HG02678 (cell line): ENCODE measurements at regions not wholly inside any gene's neighbourhood (a gene's known extent, or its start where the extent isn't known, plus 50 kb on each side); places are given as distances from the start of the nearest gene placed in this dataset.

Experiments
- ATAC-seq: cut with Tn5 transposase; IDR thresholded peaks from one replicate; pipeline ENCODE4 v1.9.1; 2021; ENCODE audit warnings: mild to moderate bottlenecking, moderate library complexity; ENCODE audit not compliant: unreplicated experiment

DNA sequence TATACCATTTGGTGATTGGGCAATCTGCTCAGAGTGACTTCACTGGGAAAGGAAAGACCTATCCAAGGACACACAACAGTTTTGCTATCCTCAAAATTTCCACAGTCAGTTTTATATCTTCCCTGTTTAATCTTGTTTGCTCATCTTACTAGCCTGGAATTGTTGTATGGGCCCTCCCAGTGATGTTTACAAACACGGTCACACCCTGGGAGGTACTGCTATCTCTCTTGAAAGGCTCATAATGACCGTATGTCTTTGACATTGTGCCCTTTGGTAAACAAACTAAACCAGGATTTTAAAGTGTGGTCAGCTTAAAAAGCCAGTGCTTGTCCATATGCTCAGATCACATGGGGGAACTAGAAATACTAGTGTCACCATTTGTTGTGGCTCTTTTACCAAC, 277.0 kb downstream of the CDH2 start:
- no peak for ATAC-seq

DNA sequence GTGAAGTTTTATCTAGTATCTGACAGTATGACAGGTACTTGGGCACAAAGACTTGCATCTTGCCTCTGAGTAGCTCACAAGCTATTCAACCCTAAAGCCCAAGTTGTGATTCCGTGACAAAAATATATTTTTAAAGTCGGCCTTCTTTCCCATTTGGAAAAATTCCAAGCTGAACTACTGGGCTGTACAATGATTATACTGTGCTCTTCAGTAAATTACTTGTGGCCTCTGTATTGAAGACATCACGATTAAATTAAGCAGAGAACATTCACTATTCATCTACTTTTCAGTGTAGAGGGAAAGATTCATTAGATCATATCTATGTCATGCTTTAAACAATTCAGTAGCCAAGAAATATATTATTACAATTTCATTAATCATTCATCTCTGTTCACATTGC, 282.2 kb downstream of the CDH2 start:
- no peak for ATAC-seq

GRCh38 chr18:27887711-27888495, 289.0 kb downstream of the CDH2 start:
- no peak for ATAC-seq

GRCh38 chr18:27887287-27887686, 289.6 kb downstream of the CDH2 start:
- no peak for ATAC-seq

GRCh38 chr18:27879540-27879939, 297.4 kb downstream of the CDH2 start:
- ATAC-seq, result no peak

- ATAC-seq, result no peak
These were observed 305.2 kb downstream of the CDH2 start for GRCh38 chr18:27871726-27872125.

- no peak for ATAC-seq
These were observed 307.2 kb downstream of the CDH2 start for GRCh38 chr18:27869735-27870134.

DNA sequence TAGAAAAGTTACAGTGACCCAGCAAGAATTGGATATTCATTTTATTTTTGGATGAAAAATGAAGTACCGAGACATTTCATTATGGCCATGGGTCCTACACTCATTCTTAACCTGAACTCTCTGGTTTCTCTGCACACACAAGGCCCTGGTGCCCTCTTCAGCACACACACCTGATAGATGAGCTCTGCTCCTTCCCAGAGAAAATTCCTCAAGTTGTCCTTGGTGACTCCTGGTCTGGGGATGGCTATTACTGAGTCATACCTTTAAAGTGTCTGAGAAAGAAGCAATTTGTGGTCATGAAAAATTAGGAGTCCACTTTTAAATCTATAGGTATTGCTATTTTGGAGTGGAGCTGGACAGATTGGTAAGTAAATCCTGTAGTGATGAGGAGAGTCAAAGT, 311.5 kb downstream of the CDH2 start:
- no peak for ATAC-seq

GRCh38 chr18:27863780-27864430, 313.0 kb downstream of the CDH2 start:
- ATAC-seq, result no peak

GRCh38 chr18:27862041-27862682, 314.8 kb downstream of the CDH2 start:
- no peak for ATAC-seq

DNA sequence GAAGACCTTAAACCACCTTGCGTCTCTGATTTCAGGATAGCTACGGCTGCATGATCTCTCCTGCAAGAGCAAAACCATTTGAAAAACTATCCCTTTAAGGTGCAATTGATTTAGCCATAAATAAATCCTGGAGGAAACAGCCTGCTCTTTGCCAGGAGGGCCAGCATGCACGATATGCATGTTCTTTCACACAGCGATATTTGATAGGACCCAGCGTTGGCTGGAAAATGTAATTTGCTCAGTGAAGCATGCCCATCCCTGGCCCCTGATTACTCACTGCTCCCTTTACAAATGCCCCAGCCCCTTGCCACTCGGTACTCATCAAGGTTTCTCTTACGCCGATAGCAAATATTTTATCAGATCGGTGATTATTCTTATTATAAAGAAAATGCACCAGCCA, 315.4 kb downstream of the CDH2 start:
- no peak for ATAC-seq

- no peak for ATAC-seq
These were observed 316.2 kb downstream of the CDH2 start for GRCh38 chr18:27860701-27861107.

DNA sequence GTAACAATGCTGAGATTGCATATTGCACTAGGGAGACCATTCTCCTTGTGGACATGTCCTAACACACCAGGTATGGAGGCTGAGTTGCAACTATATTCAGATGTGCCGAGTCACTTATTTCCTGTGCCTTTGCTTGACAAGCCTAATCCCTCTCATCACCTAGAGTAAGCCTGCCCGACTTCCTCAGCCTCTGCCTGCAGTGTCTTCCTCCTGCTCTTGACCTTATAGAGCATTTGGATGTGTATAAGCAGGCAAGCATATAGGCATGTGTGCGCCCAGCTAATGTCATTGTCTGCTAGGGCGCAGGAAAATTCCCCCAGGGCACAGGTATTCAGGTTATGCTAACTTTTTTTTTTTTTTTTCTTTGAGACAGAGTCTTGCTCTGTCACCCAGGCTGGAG, 316.9 kb downstream of the CDH2 start:
- ATAC-seq, result no peak

GRCh38 chr18:27856820-27857219, 320.1 kb downstream of the CDH2 start:
- no peak for ATAC-seq

DNA sequence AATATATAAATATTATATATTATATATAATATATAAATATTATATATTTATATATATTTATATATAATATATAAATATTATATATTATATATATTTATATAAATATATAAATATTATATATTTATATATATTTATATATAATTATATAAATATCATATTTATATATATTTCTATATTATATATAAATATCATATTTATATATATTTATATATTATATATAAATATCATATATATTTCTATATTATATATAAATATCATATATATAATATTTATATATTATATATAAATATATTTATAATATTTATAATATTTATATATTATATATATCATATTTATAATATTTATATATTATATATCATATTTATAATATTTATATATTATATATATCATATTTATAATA, 321.4 kb downstream of the CDH2 start:
- no peak for ATAC-seq

DNA sequence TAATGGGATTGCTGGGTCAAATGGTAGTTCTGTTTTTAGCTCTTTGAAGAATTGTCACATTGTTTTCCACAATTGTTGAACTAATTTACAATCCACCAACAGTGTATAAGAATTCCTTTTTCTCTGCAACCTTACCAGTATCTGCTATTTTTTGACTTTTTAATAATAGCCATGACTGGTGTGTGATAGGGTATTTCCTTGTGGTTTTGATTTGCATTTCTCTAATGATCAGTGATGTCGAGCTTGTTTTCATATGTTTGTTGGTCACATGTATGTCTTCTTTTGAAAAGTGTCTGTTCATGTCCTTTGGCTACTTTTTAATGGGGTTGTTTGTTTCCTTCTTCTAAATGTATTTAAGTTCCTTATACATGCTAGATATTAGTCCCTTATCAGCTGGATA, 322.3 kb downstream of the CDH2 start:
- no peak for ATAC-seq

- no peak for ATAC-seq
These were observed 328.6 kb downstream of the CDH2 start for GRCh38 chr18:27848336-27848735.

DNA sequence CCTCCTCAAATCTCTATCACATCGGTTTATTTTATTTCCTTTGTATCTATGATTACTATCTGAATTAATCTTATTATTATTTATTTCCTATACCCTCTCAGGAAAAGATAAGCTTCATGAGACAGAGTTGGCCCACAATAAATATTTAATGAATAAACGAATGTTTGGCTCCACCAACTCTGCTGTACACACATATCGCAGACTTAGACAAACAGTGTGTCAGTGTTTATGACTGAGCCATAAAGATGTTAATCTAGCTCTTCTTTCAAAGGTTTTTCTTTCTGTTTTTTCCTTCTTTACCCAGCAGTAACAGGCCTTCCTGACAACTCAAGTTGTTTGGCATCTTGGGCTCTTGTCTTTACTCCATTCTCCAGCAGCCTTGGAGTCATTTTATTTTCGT, 329.5 kb downstream of the CDH2 start:
- ATAC-seq, result no peak

DNA sequence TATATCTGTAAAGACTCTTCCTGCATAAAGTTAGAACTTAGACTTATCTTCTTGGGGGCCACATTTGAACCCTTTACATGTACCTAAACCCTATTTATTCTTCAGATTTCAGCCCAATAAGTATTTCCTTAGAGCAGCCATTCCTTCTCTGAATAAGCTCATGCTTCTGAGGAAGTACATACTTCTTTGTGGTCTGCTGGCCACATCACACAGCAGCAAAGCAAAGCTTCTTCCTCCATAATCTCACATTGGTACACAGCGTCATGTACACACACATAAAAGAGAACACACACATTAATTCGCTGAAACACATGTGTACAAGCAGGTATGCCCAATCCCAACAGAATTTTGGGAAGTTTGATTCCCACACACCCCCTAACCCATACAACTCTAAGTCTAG, 331.0 kb downstream of the CDH2 start:
- ATAC-seq, result no peak

GRCh38 chr18:27843783-27844777, 332.9 kb downstream of the CDH2 start:
- ATAC-seq, result no peak

GRCh38 chr18:27839141-27839540, 337.8 kb downstream of the CDH2 start:
- ATAC-seq, result no peak
